22Rv1 (cell line): ENCODE measurements at regions not wholly inside any gene's neighbourhood (a gene's known extent, or its start where the extent isn't known, plus 50 kb on each side); places are given as distances from the start of the nearest gene placed in this dataset.

Source experiments
- ZFX ChIP-seq: fragments of 450-650 bp; IDR thresholded peaks from 2 replicates; pipeline ENCODE4 v1.6.1; 2017; ENCODE audit warnings: antibody characterized with exemption, borderline replicate concordance
- TF ChIP-seq, protein P1 (sequence below): fragments of 450-650 bp; IDR thresholded peaks from 2 replicates; pipeline ENCODE4 v1.5.1; 2017; ENCODE audit warnings: mild to moderate bottlenecking

DNA sequence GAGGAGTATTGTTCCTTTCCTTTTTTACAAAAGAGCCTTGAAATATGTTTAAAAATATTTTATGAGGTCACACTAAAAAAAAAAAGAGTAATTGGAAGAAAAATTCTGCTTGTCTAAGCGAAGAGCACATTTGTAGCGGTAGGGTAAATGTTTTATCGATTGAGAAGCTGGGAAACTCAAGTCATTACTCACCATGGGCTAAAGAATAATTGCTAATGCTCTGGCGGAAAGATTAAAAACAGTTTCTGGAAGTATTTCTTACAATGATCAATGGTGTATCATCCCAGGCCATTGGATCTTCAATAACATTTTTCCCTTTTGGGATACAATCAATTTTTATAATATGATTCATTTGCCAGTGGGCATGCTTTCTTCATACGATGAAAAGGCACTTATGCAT is 450.0 kb downstream of the RASEF start:
- TF ChIP-seq, protein P1, sequence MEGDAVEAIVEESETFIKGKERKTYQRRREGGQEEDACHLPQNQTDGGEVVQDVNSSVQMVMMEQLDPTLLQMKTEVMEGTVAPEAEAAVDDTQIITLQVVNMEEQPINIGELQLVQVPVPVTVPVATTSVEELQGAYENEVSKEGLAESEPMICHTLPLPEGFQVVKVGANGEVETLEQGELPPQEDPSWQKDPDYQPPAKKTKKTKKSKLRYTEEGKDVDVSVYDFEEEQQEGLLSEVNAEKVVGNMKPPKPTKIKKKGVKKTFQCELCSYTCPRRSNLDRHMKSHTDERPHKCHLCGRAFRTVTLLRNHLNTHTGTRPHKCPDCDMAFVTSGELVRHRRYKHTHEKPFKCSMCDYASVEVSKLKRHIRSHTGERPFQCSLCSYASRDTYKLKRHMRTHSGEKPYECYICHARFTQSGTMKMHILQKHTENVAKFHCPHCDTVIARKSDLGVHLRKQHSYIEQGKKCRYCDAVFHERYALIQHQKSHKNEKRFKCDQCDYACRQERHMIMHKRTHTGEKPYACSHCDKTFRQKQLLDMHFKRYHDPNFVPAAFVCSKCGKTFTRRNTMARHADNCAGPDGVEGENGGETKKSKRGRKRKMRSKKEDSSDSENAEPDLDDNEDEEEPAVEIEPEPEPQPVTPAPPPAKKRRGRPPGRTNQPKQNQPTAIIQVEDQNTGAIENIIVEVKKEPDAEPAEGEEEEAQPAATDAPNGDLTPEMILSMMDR = no peak
- no peak for TF ChIP-seq ZFX
